22Rv1 (cell line): ENCODE measurements at regions not wholly inside any gene's neighbourhood (a gene's known extent, or its start where the extent isn't known, plus 50 kb on each side); places are given as distances from the start of the nearest gene placed in this dataset.

ENCODE experiments used
- H3K27ac ChIP-seq: fragments of 450-650 bp; 2 replicates; pipeline ENCODE4 v1.5.1; 2017
- ZFX ChIP-seq: fragments of 450-650 bp; IDR thresholded peaks from 2 replicates; pipeline ENCODE4 v1.6.1; 2017; ENCODE audit warnings: antibody characterized with exemption, borderline replicate concordance
- TF ChIP-seq, protein P1 (sequence below): fragments of 450-650 bp; IDR thresholded peaks from 2 replicates; pipeline ENCODE4 v1.5.1; 2017; ENCODE audit warnings: mild to moderate bottlenecking

- no peak overlapping the region for H3K27ac ChIP-seq
- TF ChIP-seq, protein P1, sequence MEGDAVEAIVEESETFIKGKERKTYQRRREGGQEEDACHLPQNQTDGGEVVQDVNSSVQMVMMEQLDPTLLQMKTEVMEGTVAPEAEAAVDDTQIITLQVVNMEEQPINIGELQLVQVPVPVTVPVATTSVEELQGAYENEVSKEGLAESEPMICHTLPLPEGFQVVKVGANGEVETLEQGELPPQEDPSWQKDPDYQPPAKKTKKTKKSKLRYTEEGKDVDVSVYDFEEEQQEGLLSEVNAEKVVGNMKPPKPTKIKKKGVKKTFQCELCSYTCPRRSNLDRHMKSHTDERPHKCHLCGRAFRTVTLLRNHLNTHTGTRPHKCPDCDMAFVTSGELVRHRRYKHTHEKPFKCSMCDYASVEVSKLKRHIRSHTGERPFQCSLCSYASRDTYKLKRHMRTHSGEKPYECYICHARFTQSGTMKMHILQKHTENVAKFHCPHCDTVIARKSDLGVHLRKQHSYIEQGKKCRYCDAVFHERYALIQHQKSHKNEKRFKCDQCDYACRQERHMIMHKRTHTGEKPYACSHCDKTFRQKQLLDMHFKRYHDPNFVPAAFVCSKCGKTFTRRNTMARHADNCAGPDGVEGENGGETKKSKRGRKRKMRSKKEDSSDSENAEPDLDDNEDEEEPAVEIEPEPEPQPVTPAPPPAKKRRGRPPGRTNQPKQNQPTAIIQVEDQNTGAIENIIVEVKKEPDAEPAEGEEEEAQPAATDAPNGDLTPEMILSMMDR: no peak
- no peak for TF ChIP-seq ZFX
Measured at GRCh38 chr9:89655990-89656657, 51.3 kb downstream of the GADD45G start.

GRCh38 chr9:89657295-89657694 lies 52.5 kb downstream of the GADD45G start:
- H3K27ac ChIP-seq: no peak overlapping the region
- TF ChIP-seq ZFX: no peak
- TF ChIP-seq, protein P1: no peak

DNA sequence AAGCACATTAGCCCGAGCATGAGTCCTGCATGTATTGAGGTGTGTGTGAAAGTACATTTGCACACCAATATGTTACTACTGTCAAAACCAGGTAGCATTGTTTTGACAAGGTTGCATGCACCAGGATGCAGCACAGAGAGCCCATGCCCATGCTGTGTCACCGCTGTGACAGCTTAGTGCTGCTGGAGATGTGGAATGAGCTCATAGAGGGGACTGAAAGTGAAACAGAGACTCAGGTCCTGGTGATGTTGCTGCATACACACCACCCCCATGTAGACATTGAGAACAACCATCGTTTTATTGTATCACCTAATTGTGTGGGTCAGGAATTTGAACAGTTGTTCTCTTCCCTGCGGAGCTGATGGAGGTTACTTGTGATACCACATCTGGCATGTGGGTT lies 53.0 kb downstream of the GADD45G start:
- no peak for TF ChIP-seq ZFX
- TF ChIP-seq, protein P1: no peak
- no peak overlapping the region for H3K27ac ChIP-seq

DNA sequence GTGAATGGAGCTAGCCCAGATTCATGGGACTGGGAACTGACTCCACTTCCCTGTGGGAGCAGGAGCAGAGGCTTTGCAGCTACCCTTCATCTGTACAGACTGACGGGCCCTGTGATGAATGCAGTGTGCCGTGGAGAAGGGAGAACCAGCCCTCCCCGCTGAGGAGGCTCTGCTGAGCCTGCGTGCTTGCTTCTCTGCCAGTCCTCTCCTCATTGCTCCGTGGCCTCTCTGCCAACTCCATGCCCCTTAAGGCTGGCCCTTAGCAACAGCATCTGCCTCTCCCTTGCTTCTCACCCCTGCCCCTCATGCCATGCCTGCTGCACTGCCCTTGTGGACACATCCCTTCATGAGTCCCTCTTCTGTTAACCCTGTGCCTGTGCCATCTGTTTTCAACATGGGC lies 53.6 kb downstream of the GADD45G start:
- no peak for TF ChIP-seq ZFX
- TF ChIP-seq, protein P1: no peak

GRCh38 chr9:89658931-89659330 lies 54.1 kb downstream of the GADD45G start:
- H3K27ac ChIP-seq: no peak overlapping the region
- TF ChIP-seq, protein P1: no peak
- no peak for TF ChIP-seq ZFX

More for the DNA sequence above, 53.6 kb downstream of the GADD45G start:
- no peak overlapping the region for H3K27ac ChIP-seq

- TF ChIP-seq, protein P1: no peak
- no peak for TF ChIP-seq ZFX
- no peak overlapping the region for H3K27ac ChIP-seq
Measured at GRCh38 chr9:89659473-89659872, 54.7 kb downstream of the GADD45G start.

DNA sequence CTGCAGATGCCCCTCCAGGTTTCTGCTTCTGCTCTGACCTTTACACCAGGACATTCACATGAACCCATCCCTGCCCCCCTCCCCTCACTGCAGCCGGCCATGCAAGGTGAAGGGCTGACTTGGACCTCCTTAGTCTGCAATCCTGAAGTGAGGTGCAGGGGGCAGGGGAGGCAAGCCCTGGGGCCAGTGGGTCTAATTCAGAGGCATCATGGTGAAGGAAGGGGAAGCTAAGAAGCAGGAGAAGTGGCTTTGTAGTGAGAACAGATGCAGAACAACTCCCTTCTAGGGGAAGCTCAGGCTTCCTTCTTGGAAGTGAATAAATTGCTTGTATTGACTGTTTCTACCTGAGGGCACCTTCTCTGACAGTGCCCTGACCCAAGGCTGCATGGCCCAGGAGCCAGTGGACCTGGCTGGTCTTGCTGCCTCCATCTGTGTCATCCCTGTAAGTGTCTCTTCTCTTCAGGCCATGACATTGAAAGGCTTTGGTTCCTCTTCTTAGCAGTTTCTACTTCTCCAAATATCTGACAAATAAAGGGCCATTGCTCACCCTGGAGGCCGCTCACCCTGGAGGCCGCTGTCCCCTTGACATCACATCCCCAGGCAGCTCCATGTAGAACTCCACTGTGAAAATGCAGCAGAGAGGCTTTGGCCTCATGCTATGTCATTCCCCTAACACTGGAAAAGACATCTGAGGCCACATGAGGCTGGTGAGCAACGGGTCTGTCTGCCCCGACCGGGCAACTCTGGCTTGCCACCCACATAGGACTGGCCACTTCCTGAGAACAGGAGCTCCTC lies 55.3 kb downstream of the GADD45G start:
- TF ChIP-seq, protein P1: no peak
- no peak for TF ChIP-seq ZFX

More for the DNA sequence above, 55.3 kb downstream of the GADD45G start:
- H3K27ac ChIP-seq: no peak overlapping the region
